Body of pancreas (tissue), 4 donors: ENCODE measurements at regions not wholly inside any gene's neighbourhood (a gene's known extent, or its start where the extent isn't known, plus 50 kb on each side); places are given as distances from the start of the nearest gene placed in this dataset.

ENCODE experiments used
- POLR2A ChIP-seq, 3 donors: fragments of 450-650 bp; IDR thresholded peaks; one replicate each; pipeline ENCODE4 v1.6.1; 2016; ENCODE audit warnings: antibody characterized with exemption in 3 of 3, mild to moderate bottlenecking in 2 of 3
- TF ChIP-seq, protein P1 (sequence below), 7 experiments: fragments of 450-650 bp in 4 of 7; fragments of 200-600 bp in 3 of 7; sonication (generic) in 3 of 7; IDR thresholded peaks; one replicate each; pipeline ENCODE4 v1.5.1; 2016 to 2019; ENCODE audit warnings: antibody characterized with exemption in 7 of 7

DNA sequence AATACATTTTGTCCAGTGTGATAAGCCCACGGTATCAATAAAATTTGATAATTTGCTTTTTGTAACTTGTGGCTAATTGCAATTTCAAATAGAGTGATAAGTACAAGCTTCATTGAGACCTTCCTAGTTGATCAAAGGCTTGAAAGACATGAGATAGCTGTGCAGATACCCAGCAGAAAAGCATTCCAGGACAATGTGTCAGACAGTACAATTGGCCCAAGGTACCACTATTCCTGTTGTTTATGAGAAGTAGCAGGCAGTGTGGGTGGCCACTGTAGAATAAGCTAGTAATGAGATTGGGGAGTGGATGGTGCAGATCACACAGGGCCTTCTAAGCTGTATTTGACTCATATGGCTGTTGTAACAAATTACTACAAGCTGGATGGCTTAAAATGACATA is 182.2 kb downstream of the AMY1C start:
- TF ChIP-seq POLR2A (IDR thresholded peaks at IDR 0.05): no peak
- TF ChIP-seq, protein P1, sequence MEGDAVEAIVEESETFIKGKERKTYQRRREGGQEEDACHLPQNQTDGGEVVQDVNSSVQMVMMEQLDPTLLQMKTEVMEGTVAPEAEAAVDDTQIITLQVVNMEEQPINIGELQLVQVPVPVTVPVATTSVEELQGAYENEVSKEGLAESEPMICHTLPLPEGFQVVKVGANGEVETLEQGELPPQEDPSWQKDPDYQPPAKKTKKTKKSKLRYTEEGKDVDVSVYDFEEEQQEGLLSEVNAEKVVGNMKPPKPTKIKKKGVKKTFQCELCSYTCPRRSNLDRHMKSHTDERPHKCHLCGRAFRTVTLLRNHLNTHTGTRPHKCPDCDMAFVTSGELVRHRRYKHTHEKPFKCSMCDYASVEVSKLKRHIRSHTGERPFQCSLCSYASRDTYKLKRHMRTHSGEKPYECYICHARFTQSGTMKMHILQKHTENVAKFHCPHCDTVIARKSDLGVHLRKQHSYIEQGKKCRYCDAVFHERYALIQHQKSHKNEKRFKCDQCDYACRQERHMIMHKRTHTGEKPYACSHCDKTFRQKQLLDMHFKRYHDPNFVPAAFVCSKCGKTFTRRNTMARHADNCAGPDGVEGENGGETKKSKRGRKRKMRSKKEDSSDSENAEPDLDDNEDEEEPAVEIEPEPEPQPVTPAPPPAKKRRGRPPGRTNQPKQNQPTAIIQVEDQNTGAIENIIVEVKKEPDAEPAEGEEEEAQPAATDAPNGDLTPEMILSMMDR (IDR thresholded peaks at IDR 0.05): no peak
